ENCODE measurements at regions not wholly inside any gene's neighbourhood (a gene's known extent, or its start where the extent isn't known, plus 50 kb on each side); places are given as distances from the start of the nearest gene placed in this dataset.

DNA sequence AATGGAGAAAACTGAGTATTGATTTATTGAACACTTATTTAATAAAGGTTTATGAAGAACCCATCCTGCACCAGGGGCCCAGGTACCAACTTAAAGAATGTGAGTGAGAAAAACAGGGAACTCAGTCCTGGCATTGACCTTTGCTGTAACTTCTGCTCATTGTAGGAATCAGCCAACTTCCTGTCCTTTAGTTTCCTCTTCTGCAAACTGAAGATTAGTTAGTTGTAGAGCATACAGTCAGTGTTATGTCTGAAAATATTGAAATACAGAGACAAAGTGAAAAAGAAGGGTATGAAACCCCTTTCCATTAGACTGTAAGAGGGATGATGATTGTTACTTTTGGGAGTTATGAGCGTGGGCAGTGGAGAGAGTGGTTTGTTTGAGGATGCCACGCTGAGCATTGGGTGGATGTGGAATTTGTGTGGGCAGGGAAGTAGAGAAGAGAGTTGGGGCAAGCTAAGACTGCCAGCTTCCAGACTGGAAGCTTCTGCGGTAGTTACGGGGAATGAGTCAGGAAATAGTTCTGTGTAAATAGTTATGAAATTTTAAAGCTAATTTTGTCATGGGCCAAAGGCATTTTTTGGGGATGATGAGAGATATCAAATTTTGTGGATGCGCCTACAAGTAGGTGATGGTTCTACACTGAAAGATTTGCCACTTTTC lies 89.2 kb downstream of the GPR88 start:
- TF ChIP-seq RAD21 (IDR thresholded peaks at IDR 0.05; ENCODE audit: low read length), result no peak
- TF ChIP-seq RCOR1 (IDR thresholded peaks at IDR 0.05; ENCODE audit: insufficient replicate concordance, low read length), result no peak
- no peak for TF ChIP-seq RFX5 (IDR thresholded peaks at IDR 0.05; ENCODE audit: low read depth, low read length)
- TF ChIP-seq FOS (IDR thresholded peaks at IDR 0.05; ENCODE audit: low read depth, low read length), result peak; percentile 80
- TF ChIP-seq, protein P1, sequence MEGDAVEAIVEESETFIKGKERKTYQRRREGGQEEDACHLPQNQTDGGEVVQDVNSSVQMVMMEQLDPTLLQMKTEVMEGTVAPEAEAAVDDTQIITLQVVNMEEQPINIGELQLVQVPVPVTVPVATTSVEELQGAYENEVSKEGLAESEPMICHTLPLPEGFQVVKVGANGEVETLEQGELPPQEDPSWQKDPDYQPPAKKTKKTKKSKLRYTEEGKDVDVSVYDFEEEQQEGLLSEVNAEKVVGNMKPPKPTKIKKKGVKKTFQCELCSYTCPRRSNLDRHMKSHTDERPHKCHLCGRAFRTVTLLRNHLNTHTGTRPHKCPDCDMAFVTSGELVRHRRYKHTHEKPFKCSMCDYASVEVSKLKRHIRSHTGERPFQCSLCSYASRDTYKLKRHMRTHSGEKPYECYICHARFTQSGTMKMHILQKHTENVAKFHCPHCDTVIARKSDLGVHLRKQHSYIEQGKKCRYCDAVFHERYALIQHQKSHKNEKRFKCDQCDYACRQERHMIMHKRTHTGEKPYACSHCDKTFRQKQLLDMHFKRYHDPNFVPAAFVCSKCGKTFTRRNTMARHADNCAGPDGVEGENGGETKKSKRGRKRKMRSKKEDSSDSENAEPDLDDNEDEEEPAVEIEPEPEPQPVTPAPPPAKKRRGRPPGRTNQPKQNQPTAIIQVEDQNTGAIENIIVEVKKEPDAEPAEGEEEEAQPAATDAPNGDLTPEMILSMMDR (conservative IDR thresholded peaks at IDR 0.05; ENCODE audit: low read depth, low read length), result no peak
- no peak for TF ChIP-seq MXI1 (IDR thresholded peaks at IDR 0.05; ENCODE audit: borderline replicate concordance, low read depth, low read length)
- TF ChIP-seq, protein P2, sequence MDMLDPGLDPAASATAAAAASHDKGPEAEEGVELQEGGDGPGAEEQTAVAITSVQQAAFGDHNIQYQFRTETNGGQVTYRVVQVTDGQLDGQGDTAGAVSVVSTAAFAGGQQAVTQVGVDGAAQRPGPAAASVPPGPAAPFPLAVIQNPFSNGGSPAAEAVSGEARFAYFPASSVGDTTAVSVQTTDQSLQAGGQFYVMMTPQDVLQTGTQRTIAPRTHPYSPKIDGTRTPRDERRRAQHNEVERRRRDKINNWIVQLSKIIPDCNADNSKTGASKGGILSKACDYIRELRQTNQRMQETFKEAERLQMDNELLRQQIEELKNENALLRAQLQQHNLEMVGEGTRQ (IDR thresholded peaks at IDR 0.05; ENCODE audit: low read depth, low read length), result no peak
